Ovary (tissue), 7 donors: ENCODE measurements at regions not wholly inside any gene's neighbourhood (a gene's known extent, or its start where the extent isn't known, plus 50 kb on each side); places are given as distances from the start of the nearest gene placed in this dataset.
A peak's percentile ranks its signal among the peaks of the same experiment; 100 is the strongest.

Source experiments
- DNase-seq, 5 donors: peaks; one replicate each; pipeline ENCODE4 v3.0.0-alpha.2; 2019 to 2020
- H3K27ac ChIP-seq, 2 donors: fragments of 200-600 bp; one replicate each; pipeline versions ENCODE4 v1.5.1 to v1.8.0; 2019 to 2022
- H3K27me3 ChIP-seq: fragments of 200-600 bp; one replicate; pipeline ENCODE4 v1.8.0; 2022
- H3K36me3 ChIP-seq: fragments of 200-600 bp; sonication (generic); one replicate; pipeline ENCODE4 v1.5.1; 2019
- H3K4me1 ChIP-seq: one replicate; pipeline ENCODE4 v1.8.1; 2013; ENCODE audit warnings: mild to moderate bottlenecking, moderate library complexity; ENCODE audit not compliant: insufficient read depth
- H3K4me3 ChIP-seq: fragments of 200-600 bp; sonication (generic); one replicate; pipeline ENCODE4 v1.5.1; 2017
- H3K9me3 ChIP-seq, 2 donors: fragments of 200-600 bp in 1 of 2; sonication (generic) in 1 of 2; one replicate each; pipeline versions ENCODE4 v1.5.1 to v1.8.1; 2013 to 2019; ENCODE audit warnings: mild to moderate bottlenecking in 1 of 2, moderate library complexity in 1 of 2
- EP300 ChIP-seq: sonication (generic); formaldehyde crosslinking; IDR thresholded peaks from one replicate; pipeline ENCODE4 v1.6.1; 2017; ENCODE audit warnings: antibody characterized with exemption
- POLR2A ChIP-seq: fragments of 450-650 bp; IDR thresholded peaks from one replicate; pipeline ENCODE4 v1.6.1; 2017; ENCODE audit warnings: antibody characterized with exemption, mild to moderate bottlenecking, moderate library complexity
- WGBS, 3 donors: extraction: QIAGEN DNeasy Blood & Tissue Kit in 1 of 3; methylation state at CpG; one replicate each; pipeline versions ENCODE4 v1.1.5 to v1.1.7; 2013 to 2017; 5-methylcytosine and 5-hydroxymethylcytosine counted together
- intact Hi-C, 4 donors: fragments of 100-400 bp; cut with DNase I; formaldehyde crosslinking; loops; one replicate each; pipeline versions ENCODE4 v1.11.0 to v1.15.1; 2022 to 2023
- TF ChIP-seq, protein P1 (sequence below), 3 donors: fragments of 450-650 bp in 2 of 3; fragments of 200-600 bp in 1 of 3; IDR thresholded peaks; one replicate each; pipeline versions ENCODE4 v1.5.1 to v1.8.0; 2016 to 2022; ENCODE audit warnings: antibody characterized with exemption in 3 of 3, mild to moderate bottlenecking in 1 of 3
- donor health status: DM: no; HTN: no; CAD: no; lungs with moderate emphysema.
- donor health status: DM: no; HTN: no; CAD: no.
- donor health status: Bipolar disorder and iron deficiency.
- donor health status: DM: no; HTN: no; CAD: no.
- donor health status: DM: yes; HTN: yes; CAD: no.

DNA sequence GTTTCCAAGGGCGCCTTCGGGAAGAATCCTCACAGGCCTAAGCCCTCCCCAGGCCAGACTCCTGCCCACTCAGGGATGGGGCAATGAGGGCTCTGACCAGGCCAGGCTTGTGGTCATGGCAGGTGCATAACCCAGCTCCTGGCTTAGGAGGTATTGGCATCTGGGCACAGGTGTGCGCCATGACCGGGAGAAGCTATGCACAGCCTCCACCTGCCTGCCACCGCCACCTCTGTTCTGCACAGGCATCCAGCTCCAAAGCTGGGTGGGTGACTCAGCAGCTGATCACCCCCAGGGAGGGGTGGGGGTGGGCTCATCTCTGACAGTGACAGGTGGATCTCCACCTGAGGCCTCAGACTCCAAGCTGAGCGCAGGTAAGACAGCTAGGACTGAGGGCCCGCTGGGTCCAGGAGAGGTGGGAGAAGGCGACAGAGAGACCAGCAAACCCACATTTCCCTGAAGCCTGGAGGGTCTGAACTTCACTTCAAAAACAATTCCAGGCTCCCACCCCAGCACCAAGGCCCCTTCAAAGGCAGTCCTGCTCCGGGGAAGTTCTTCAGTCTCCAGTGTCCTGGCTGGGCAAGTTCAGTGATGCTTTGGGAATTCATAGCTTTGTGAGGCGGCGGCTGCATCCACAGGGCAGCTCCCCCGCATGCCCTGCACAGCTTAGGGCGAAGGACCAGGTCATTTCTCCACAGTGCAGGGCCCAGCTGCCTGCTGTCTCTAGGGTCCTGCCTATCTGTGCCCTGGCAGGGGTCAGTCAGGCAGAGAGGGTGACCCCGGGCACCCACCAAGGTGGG, 121.6 kb upstream of the SMURF2 start:
- 92 to 96% (median 95%) methylated on average over 12 to 14 of the region's 14 CpGs for WGBS, 3 donors
- peak in 1 of 5 donors; percentile 7 for DNase-seq
- no peak overlapping the region for H3K4me3 ChIP-seq
- intact Hi-C loops: no loop called here
- peaks cover 8% of the 10 kb centered on the region for H3K4me1 ChIP-seq
- no peaks in the 10 kb centered on the region for H3K36me3 ChIP-seq
- no peak overlapping the region for H3K27ac ChIP-seq
- TF ChIP-seq EP300: no peak
- TF ChIP-seq POLR2A: no peak
- TF ChIP-seq, protein P1, sequence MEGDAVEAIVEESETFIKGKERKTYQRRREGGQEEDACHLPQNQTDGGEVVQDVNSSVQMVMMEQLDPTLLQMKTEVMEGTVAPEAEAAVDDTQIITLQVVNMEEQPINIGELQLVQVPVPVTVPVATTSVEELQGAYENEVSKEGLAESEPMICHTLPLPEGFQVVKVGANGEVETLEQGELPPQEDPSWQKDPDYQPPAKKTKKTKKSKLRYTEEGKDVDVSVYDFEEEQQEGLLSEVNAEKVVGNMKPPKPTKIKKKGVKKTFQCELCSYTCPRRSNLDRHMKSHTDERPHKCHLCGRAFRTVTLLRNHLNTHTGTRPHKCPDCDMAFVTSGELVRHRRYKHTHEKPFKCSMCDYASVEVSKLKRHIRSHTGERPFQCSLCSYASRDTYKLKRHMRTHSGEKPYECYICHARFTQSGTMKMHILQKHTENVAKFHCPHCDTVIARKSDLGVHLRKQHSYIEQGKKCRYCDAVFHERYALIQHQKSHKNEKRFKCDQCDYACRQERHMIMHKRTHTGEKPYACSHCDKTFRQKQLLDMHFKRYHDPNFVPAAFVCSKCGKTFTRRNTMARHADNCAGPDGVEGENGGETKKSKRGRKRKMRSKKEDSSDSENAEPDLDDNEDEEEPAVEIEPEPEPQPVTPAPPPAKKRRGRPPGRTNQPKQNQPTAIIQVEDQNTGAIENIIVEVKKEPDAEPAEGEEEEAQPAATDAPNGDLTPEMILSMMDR (IDR thresholded peaks at IDR 0.05): no peak
- H3K27me3 ChIP-seq: peaks cover 2% of the 10 kb centered on the region
- no peaks in the 10 kb centered on the region for H3K9me3 ChIP-seq

DNA sequence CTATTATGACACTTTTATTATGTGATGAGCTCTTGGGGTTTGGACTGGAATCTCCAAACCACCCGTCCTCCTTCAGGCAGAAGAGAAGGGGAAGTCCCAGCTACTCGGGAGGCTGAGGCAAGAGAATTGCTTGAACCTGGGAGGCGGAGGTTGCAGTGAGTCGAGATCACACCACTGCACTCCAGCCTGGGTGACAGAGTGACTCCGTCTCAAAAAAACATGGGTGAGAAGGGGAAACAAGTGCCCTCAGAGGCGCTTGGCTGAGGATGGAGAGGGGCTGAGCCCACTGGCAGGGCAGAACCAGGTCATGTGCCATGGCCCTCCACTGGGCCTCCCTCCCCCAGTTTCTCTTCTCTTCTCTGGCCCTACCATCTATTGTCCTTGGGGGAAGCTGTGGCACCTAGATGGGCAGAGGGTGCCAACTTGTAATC, 120.9 kb upstream of the SMURF2 start:
- Histone ChIP-seq H3K27me3 (peaks cover 3% of the 10 kb centered on the region), H3K27ac (no peak overlapping the region), H3K36me3 (no peaks in the 10 kb centered on the region), H3K4me3 (no peak overlapping the region), H3K9me3 (no peaks in the 10 kb centered on the region), H3K4me1 (peaks cover 11% of the 10 kb centered on the region)
- 92 to 96% (median 94%) methylated on average over 6 of the region's 6 CpGs for whole genome bisulfite sequencing, 3 donors
- DNase-seq: peak in 1 of 5 donors; percentile 5
- TF ChIP-seq POLR2A: no peak
- TF ChIP-seq, protein P1 (IDR thresholded peaks at IDR 0.05): no peak
- no peak for TF ChIP-seq EP300
- intact Hi-C loops: no loop called here

DNA sequence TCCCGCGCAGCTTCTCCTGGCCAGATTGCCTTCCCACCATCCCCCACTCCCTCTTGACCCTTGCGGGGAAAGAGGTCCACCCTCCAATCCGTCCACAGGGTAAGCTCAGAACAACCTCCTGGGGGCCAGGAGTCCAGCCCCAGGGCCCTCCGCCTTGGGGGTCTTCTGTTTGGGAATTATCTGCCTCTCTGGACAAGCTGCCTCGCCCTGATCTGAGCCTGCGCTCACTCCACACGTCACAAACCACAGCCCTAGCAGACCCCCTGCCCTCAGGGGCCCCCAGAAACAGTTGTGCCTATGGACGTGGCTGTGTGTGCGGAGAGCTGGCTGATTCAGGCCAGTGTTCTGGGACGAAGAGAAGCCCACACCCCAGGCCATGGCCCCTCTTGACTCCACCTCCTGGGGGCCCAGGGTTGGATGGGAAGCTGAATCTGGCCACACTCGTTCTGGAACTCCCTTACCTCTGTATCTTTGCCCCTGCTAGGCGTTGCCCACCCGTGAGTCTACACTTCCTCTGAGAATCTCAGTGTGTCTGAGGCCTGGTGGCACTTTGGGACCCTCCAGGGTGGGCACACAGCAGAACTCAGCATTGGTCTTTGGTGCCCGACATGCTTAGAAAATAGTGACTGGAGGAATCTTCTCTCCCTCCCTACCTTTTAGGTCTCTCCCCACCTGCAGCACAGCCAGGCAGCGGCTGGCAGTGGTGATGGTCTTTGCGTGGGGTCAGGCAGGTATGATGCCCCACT, 119.9 kb upstream of the SMURF2 start:
- 68 to 91% (median 74%) methylated on average over 13 to 17 of the region's 17 CpGs for WGBS, 3 donors
- Histone ChIP-seq H3K4me1 (peaks cover 12% of the 10 kb centered on the region), H3K27ac (no peak overlapping the region), H3K4me3 (no peak overlapping the region), H3K9me3 (no peaks in the 10 kb centered on the region), H3K36me3 (no peaks in the 10 kb centered on the region), H3K27me3 (peaks cover 3% of the 10 kb centered on the region)
- DNase-seq: peak in 1 of 5 donors; percentile 19
- TF ChIP-seq EP300 (no peak), POLR2A (no peak)
- TF ChIP-seq, protein P1 (IDR thresholded peaks at IDR 0.05): no peak
- intact Hi-C loops: no loop called here

DNA sequence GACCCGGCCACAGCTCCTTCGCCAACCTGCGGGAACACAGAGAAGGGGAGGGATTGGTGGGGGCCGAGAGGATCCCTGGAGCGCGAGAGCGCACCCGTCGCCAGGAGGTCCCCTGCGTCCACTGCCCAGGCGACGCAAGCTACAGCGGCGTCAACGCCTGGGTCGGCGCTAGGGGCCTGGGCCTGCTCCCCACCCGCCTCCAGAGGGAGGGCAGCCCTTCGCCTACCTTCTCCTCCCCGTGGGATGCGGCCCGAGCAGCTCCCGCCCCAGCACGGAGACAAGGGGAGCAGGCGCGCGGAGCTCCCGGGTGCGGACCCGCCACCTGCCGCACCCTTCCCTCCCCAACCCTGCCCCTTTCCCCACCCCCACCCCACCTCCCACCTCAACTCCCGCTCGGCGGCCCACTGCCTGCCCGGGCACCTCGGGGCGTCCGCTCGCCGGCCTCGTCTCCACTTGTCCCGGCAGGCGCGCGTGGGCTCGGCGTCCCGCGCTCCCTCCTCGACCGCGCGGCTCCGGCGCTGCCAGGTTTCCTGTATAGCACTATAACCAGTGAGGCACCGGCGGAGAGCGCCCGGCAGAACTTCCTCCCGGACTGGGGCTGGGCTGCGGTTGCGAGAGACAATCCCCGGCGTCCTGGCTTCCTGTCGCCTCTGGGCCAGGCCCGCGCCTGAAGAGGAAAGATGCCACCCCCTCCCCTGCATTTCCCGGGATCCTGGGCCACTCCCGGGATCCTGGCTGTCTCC, 119.1 kb upstream of the SMURF2 start:
- peaks cover 12% of the 10 kb centered on the region for H3K4me1 ChIP-seq
- no peak for TF ChIP-seq POLR2A
- H3K9me3 ChIP-seq: no peaks in the 10 kb centered on the region
- peaks cover 3% of the 10 kb centered on the region for H3K27me3 ChIP-seq
- no peaks in the 10 kb centered on the region for H3K36me3 ChIP-seq
- no peak overlapping the region for H3K27ac ChIP-seq
- peak in 2 of 5 donors; percentile 34 to 60 for DNase-seq
- 1 to 4% (median 3%) methylated on average over 9 to 69 of the region's 69 CpGs for WGBS, 3 donors
- peak overlapping the region; percentile 11 for H3K4me3 ChIP-seq
- intact Hi-C loops: no loop called here
